K562 (cell line): ENCODE measurements at regions not wholly inside any gene's neighbourhood (a gene's known extent, or its start where the extent isn't known, plus 50 kb on each side); places are given as distances from the start of the nearest gene placed in this dataset.
A peak's percentile ranks its signal among the peaks of the same experiment; 100 is the strongest.

Experiments
- GTF2F1 ChIP-seq: IDR thresholded peaks from 2 replicates; pipeline ENCODE4 v1.6.1; 2011; ENCODE audit warnings: low read depth, low read length, improper control_type of control experiment
- ZBED1 ChIP-seq: IDR thresholded peaks from 2 replicates; pipeline ENCODE4 v1.6.1; 2014
- TF ChIP-seq, protein P1 (sequence below), 2 experiments: fragments of 450-650 bp in 1 of 2; sonication (generic) in 1 of 2; formaldehyde crosslinking in 1 of 2; IDR thresholded peaks; 2 replicates each; pipeline versions ENCODE4 v1.7.1 to v1.9.0; 2016 to 2022; ENCODE audit warnings: inconsistent platforms in 1 of 2, mild to moderate bottlenecking in 1 of 2, missing genetic modification reagents in 1 of 2

DNA sequence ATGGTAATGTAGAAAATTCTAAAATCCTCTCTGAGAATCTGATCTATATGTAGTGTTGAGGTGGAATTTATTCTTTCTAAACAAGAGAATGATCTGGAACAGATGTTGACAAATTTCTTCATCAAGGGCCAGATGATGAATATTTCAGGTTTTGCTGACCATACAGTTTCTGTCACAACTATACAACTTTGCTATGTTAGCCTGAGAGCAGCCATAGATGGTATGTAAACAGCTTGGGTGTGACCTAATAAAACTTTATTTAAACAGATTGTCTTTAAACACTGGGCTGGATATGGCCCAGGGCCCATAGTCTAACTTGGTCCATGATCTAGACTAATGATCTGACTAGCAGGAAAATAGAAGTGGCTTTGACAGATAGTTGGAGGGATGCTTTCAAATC is 213.6 kb upstream of the CELF2 start (continued):
- TF ChIP-seq, protein P1, sequence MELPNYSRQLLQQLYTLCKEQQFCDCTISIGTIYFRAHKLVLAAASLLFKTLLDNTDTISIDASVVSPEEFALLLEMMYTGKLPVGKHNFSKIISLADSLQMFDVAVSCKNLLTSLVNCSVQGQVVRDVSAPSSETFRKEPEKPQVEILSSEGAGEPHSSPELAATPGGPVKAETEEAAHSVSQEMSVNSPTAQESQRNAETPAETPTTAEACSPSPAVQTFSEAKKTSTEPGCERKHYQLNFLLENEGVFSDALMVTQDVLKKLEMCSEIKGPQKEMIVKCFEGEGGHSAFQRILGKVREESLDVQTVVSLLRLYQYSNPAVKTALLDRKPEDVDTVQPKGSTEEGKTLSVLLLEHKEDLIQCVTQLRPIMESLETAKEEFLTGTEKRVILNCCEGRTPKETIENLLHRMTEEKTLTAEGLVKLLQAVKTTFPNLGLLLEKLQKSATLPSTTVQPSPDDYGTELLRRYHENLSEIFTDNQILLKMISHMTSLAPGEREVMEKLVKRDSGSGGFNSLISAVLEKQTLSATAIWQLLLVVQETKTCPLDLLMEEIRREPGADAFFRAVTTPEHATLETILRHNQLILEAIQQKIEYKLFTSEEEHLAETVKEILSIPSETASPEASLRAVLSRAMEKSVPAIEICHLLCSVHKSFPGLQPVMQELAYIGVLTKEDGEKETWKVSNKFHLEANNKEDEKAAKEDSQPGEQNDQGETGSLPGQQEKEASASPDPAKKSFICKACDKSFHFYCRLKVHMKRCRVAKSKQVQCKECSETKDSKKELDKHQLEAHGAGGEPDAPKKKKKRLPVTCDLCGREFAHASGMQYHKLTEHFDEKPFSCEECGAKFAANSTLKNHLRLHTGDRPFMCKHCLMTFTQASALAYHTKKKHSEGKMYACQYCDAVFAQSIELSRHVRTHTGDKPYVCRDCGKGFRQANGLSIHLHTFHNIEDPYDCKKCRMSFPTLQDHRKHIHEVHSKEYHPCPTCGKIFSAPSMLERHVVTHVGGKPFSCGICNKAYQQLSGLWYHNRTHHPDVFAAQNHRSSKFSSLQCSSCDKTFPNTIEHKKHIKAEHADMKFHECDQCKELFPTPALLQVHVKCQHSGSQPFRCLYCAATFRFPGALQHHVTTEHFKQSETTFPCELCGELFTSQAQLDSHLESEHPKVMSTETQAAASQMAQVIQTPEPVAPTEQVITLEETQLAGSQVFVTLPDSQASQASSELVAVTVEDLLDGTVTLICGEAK (IDR thresholded peaks at IDR 0.05), result peak; percentile 82
- TF ChIP-seq, protein P1 (CRISPR knock-in tag; IDR thresholded peaks at IDR 0.05), result peak; percentile 54
- TF ChIP-seq ZBED1 (no peak), GTF2F1 (no peak)
- TF ChIP-seq, all 486 proteins: peak for 6
